NB4 (cell line): ENCODE measurements at regions not wholly inside any gene's neighbourhood (a gene's known extent, or its start where the extent isn't known, plus 50 kb on each side); places are given as distances from the start of the nearest gene placed in this dataset.

Source experiments
- DNase-seq: peaks from one replicate; pipeline ENCODE4 v3.0.0; 2010; ENCODE audit warnings: low read depth
- H3K4me3 ChIP-seq: one replicate; pipeline ENCODE4 v1.5.1; 2011; ENCODE audit warnings: mild to moderate bottlenecking, low read depth, low read length, moderate library complexity
- MYC ChIP-seq: IDR thresholded peaks from 2 replicates; pipeline ENCODE4 v1.6.1; 2011; ENCODE audit warnings: low read depth, low read length
- POLR2A ChIP-seq: IDR thresholded peaks from 2 replicates; pipeline ENCODE4 v1.6.1; 2011; ENCODE audit warnings: mild to moderate bottlenecking; ENCODE audit not compliant: insufficient read length; ENCODE audit errors: extremely low read depth
- TF ChIP-seq, protein P1 (sequence below): IDR thresholded peaks from 2 replicates; pipeline ENCODE4 v1.6.1; 2011; ENCODE audit warnings: low read depth, low read length
- TF ChIP-seq, protein P2 (sequence below): IDR thresholded peaks from one replicate; pipeline ENCODE4 v1.5.1; 2012; ENCODE audit warnings: low read depth, low read length

DNA sequence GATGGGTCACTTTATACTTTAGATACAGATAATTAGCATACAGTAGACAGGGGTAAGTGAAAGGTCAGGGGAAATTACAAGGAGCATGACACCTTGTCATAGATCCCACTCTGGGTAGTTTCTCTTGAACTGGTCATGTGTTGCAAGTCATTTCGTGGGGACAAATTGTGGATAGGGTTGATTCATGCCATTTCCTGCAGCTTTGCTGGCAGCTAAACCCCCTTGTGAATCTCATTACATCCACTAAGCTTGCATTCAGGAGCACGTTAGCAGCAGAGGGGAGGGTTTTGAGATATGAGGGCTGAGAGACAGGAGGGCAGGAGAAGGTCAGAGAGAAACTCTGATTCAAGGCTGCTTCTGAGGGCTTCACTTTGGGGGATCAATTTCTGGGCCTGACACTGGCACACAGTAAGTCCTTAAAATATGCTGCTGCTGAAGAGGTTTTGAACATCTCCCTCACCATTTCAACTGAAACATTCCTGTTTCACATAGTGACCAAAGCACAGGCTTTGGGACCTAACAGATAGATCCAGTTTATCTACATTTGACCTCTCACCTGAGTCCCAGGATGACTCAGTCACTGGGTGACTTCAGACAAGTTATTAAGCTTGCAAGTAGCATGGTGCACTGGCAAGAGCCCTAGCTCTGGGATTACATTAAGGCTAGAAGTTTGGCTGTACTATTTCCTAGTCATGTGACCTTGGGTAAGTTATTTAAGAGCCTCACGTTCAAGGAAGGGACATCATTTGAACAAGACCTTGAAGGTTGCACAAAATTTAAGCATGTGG, 206.0 kb upstream of the USP24 start:
- TF ChIP-seq, protein P1, sequence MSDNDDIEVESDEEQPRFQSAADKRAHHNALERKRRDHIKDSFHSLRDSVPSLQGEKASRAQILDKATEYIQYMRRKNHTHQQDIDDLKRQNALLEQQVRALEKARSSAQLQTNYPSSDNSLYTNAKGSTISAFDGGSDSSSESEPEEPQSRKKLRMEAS: no peak
- TF ChIP-seq, protein P2, sequence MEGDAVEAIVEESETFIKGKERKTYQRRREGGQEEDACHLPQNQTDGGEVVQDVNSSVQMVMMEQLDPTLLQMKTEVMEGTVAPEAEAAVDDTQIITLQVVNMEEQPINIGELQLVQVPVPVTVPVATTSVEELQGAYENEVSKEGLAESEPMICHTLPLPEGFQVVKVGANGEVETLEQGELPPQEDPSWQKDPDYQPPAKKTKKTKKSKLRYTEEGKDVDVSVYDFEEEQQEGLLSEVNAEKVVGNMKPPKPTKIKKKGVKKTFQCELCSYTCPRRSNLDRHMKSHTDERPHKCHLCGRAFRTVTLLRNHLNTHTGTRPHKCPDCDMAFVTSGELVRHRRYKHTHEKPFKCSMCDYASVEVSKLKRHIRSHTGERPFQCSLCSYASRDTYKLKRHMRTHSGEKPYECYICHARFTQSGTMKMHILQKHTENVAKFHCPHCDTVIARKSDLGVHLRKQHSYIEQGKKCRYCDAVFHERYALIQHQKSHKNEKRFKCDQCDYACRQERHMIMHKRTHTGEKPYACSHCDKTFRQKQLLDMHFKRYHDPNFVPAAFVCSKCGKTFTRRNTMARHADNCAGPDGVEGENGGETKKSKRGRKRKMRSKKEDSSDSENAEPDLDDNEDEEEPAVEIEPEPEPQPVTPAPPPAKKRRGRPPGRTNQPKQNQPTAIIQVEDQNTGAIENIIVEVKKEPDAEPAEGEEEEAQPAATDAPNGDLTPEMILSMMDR: no peak
- no peak for TF ChIP-seq POLR2A
- TF ChIP-seq MYC: no peak
- no peak for DNase-seq

DNA sequence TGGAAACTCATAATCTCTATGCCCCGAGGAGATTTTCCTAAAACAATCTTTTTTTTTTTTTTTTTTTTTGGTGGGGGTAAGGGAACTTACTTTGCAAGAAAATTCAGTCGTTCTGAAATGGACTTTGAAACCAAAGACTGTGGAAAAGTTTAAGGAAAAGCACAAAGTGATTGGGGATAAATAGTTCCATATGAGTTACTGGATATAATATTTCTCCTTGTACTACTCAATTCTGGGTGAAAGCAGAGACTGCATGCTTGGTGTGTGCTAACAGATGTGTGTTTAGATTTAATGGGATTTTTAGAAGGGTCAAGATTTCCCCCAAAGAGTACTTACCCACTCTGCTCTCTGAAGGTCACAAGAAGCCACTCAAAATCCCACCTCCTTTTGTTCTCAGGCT, 204.9 kb upstream of the USP24 start:
- no peak overlapping the region for H3K4me3 ChIP-seq
- no peak for DNase-seq
- no peak for TF ChIP-seq POLR2A
- no peak for TF ChIP-seq MYC
- TF ChIP-seq, protein P2: no peak
- TF ChIP-seq, protein P1: no peak

More for the DNA sequence above, 206.0 kb upstream of the USP24 start:
- no peak overlapping the region for H3K4me3 ChIP-seq

DNA sequence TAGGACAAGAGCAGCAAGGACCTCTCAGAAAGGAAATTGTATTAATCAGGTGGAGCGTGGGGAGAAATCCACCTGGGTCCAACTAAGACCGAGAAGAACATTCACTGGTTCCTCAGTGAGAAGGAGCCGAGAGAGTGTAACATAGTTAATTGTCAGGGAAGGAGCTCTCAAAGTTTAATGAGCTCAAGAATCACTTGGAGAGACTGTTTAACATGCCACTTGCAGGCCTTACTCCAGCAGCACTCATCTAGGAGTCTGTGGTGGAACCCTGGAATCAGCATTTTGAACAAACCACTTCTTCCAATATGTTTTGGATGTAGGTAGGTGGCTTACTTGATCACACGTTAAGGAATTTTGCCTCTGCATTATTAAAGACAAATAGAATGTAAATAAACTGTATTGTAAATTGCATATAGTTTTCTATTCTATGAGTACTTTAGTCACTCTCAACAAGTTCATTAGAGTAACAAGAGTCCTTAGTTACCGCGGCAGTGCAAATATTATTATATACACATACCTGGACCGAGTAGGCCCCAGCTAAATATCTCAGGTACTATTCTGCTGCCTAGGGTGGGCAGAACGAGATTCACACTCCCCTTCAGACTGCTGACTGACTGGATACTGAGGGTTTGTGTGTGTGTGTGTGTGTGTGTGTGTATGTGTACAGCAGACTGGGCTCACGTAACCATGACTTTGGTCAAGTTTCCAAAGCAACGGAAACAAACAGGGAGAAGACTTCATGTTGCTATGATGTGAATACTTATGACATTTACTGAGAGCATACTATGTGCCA, 203.2 kb upstream of the USP24 start:
- TF ChIP-seq MYC (no peak), POLR2A (no peak)
- TF ChIP-seq, protein P2: no peak
- TF ChIP-seq, protein P1: no peak
- DNase-seq: no peak
- no peak overlapping the region for H3K4me3 ChIP-seq

DNA sequence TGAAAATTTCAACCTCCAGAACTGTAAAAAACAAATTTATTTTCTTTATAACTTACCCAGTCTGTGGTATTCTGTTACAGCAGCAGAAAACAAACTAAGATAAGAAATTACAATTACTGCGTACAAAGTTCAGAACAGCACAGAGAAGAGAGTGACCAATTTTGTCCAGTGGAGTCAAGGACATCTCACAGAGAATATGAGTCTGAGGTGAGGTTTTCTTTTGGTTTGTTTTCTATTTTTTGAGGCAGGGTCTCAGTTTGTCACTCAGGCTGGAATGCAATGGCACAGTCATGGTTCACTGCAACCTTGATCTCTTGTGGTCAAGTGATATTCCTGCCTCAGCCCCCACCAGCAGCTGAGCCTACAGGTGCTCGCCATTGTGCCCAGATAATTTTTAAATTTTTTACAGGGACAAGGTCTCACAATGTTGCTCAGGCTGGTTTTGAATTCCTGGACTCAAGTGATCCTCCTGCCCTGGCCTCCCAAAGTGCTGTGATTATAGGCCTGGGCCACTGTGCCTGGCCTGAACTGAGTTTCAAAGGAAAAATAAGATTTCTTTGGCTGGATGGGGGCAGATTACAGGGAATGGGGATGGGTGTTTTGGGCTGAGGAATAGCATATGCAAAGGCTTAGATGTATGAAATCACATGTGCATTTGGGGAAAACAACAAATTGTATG, 201.1 kb upstream of the USP24 start:
- DNase-seq: no peak
- no peak for TF ChIP-seq POLR2A
- no peak for TF ChIP-seq MYC
- TF ChIP-seq, protein P1: no peak
- TF ChIP-seq, protein P2: no peak
- no peak overlapping the region for H3K4me3 ChIP-seq

DNA sequence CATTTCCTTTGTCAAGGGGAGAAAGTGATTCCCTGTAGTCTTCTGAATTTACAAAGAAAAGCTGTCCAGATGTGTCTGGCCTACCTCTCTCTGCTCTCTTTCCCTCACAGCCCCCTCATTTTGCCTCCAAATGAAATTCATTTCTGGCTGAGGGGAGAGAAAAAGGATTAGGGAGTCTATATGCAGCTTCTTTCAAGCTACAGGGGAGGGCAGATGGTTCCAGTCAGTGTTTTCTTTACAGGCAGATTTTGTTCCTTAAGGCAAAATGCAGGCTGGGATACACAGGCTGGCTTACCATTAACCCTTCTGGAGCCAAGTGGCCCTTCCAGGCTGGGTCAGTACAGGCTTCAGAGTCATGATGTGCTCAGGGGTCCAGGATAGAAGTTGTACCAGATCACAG, 198.1 kb upstream of the USP24 start:
- TF ChIP-seq MYC (no peak), POLR2A (no peak)
- TF ChIP-seq, protein P1: no peak
- TF ChIP-seq, protein P2: no peak
- DNase-seq: no peak
- H3K4me3 ChIP-seq: no peak overlapping the region
